GM13977 (cell line): ENCODE measurements at regions not wholly inside any gene's neighbourhood (a gene's known extent, or its start where the extent isn't known, plus 50 kb on each side); places are given as distances from the start of the nearest gene placed in this dataset.

Source experiments
- DNase-seq: peaks from one replicate; pipeline ENCODE4 v3.0.0; 2012; ENCODE audit warnings: low spot score
- in situ Hi-C: fragments of 300-500 bp; cut with MboI; formaldehyde crosslinking; loops from one replicate; pipeline ENCODE4 v1.12.0; 2022; ENCODE audit warnings: low sequenced_read_pairs, low pct_unique_long_range_greater_than_20kb, mixed read lengths, inconsistent platforms; ENCODE audit not compliant: unreplicated experiment
- TF ChIP-seq, protein P1 (sequence below): IDR thresholded peaks from 2 replicates; pipeline ENCODE4 v1.5.1; 2012; ENCODE audit warnings: mild to moderate bottlenecking, control low read depth; ENCODE audit not compliant: insufficient read depth; ENCODE audit errors: extremely low read depth, missing control alignments

DNA sequence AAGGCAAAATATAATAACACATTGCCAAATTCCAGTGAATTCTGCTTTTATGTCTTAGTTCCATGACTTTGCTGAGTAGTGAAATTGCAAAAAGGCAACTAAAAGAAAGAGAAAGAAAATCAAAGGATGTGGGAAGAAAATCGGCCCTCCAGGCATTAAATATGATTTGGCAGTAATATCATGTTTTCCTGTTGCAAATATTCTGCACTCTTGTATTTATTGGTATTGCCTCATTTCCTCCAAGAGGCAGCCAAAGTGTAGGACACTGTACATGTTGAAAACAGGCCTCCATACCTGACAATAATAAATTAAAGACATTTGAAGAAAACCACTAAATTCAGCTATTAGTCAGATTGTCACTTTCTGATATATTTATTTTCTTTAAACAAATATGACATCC lies 460.0 kb upstream of the NOX3 start:
- no peak for DNase-seq
- in situ Hi-C loops = no loop called here
- TF ChIP-seq, protein P1, sequence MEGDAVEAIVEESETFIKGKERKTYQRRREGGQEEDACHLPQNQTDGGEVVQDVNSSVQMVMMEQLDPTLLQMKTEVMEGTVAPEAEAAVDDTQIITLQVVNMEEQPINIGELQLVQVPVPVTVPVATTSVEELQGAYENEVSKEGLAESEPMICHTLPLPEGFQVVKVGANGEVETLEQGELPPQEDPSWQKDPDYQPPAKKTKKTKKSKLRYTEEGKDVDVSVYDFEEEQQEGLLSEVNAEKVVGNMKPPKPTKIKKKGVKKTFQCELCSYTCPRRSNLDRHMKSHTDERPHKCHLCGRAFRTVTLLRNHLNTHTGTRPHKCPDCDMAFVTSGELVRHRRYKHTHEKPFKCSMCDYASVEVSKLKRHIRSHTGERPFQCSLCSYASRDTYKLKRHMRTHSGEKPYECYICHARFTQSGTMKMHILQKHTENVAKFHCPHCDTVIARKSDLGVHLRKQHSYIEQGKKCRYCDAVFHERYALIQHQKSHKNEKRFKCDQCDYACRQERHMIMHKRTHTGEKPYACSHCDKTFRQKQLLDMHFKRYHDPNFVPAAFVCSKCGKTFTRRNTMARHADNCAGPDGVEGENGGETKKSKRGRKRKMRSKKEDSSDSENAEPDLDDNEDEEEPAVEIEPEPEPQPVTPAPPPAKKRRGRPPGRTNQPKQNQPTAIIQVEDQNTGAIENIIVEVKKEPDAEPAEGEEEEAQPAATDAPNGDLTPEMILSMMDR = no peak

DNA sequence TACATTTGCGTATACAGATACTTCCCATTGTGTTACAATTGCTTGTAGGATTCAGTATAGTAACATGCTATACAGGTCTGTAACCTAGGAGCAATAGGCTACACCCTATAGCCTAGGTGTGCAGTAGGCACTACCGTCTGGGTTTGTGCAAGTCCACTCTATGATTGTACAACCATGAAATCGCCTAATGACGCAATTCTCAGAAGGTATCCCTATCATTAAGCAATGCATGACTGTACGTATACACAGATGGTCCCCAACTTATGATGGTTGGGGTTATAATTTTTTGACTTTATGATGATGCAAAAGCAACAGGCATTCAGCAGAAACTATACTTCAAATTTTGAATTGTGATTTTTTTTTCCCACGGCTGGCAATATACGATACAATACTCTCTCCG lies 458.2 kb upstream of the NOX3 start:
- no peak for DNase-seq
- TF ChIP-seq, protein P1 = no peak
- in situ Hi-C loops = no loop called here

DNA sequence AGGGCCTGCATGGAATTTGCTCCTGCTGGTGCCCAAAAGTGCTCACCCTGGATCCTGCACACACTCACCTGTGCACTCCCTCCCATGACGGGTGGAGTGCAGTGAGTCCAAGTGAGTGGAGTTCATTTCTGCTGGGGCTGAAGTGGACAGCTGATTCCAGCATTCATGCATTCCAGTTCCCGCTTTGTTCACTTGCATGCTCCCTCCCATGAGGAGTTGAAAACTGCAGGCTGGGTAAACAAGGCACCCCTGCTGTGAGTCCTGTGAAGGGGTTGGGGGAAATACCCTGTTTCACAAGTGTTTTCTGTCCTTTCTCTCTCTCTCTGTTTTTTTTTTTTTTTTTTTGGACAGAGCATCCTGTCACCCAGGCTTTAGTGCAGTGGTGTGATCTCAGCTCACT lies 454.1 kb upstream of the NOX3 start:
- in situ Hi-C loops = no loop called here
- TF ChIP-seq, protein P1 = no peak

DNA sequence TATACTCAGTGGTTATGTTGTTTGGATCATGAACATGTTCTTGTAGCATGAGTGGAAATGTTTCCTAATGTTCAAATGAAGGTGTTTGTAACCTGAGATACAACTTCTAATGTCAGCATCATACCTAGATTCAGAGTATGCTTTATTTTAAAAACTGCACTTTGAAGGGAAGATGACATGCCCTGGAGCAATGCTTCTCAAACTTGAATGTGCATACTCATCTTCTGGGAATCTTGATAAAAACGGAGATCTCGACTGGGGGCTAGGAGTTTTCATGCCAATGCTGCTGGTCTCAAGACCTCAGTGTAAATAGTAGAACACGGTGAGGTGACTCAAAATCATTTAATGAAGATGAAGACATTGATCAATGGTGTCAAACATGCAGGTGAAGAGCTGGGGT lies 440.0 kb upstream of the NOX3 start:
- TF ChIP-seq, protein P1 = no peak
- in situ Hi-C loops = no loop called here
- no peak for DNase-seq

More for the DNA sequence above, 454.1 kb upstream of the NOX3 start:
- DNase-seq = no peak

DNA sequence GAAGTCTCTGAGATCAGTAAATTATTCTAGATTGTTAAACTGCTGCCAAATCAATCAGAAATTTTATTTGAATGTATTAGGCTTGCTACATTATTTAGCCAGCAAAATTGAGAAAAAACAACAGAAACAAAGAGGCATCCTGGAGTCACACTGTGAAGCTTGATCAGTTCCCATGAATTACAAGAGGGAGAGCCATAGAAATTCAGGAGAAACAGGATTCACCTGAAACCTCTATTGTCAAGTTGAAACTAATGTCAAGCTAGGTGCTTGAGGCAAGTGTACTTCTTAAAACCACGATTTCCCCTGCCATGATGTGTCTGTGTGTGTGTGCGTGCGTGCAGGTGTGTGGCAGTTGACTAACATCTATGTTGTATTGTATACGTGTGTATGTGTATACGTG lies 439.1 kb upstream of the NOX3 start:
- TF ChIP-seq, protein P1 = no peak
- in situ Hi-C loops = no loop called here
- no peak for DNase-seq

DNA sequence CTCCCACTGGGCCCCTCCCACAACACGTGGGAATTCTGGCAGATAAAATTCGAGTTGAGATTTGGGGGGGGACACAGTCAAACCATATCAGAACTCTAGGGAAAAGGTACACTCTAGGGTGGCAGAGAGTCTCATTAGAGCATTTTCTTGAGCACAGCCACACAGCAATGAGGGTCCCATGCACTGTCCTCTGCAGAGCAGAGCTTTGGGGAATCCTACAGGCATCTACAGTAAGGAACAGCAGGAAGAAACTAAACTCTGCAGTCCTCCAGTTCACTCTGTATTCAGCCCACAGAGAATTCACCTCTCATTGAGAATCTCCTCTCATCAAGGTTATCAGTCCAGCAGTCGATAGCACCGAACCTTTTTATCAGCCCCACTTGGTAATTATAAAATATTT lies 438.6 kb upstream of the NOX3 start:
- TF ChIP-seq, protein P1 = no peak
- DNase-seq = no peak
- in situ Hi-C loops = no loop called here

DNA sequence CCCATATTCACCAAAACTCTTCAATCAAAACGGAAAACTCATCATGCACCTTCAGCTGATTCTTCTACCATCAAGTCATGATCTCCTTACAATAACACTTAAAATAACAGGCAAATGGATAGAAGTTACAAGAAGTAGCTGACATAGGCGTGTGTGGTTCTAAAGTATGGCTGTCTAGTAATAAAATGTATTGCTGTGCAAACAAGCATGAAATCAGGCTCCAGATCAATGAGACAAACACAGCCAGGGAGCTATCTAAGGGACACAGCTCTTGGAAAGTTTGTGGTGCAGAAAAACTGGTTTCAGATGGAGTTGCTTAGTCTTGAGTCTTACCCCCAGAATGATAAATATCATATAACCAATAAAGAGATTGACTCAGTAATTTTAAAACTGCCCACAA lies 434.8 kb upstream of the NOX3 start:
- no peak for DNase-seq
- TF ChIP-seq, protein P1 = no peak
- in situ Hi-C loops = no loop called here
